GM10266 (cell line): ENCODE measurements at regions not wholly inside any gene's neighbourhood (a gene's known extent, or its start where the extent isn't known, plus 50 kb on each side); places are given as distances from the start of the nearest gene placed in this dataset.

Experiments used
- DNase-seq: peaks from one replicate; pipeline ENCODE4 v3.0.0; 2012; ENCODE audit errors: extremely low spot score
- TF ChIP-seq, protein P1 (sequence below): IDR thresholded peaks from 2 replicates; pipeline ENCODE4 v1.5.1; 2012; ENCODE audit warnings: mild to moderate bottlenecking, low read depth; ENCODE audit not compliant: control insufficient read depth, insufficient read depth; ENCODE audit errors: missing control alignments

DNA sequence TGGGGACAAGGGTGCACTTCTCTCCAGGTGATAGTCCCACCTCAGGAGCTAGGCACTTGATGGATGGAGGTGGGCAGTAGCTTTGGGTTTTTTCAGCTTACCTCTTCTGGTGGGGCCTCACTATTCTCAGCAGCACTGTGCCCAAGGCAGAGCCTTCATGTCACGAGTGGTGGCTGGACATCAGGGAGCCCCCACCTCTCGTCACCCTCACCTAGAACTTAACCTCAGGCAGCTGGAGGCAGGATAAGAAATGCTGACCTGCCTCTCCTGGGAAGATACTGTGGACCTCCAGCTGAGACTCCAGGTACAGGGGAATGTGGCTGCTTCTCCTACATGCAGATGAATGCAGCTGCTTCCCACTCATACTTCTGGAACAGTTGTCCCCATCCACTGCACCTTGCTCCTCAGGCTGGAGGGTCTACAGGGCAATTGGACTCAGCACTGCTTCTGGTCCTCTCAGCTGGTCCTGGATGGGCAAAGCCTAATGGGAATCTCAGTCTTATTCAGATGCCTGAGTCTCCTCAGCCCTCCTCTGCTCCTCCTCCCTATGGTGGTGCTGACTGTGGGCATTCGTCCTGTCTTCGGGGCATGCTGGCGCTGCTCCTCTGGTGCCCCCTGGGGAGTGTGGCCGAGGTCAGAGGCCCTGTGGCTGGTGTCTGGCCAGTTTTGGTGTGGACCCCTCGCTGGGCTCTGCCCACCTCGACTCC, 129.9 kb downstream of the KLF13 start:
- no peak for DNase-seq
- TF ChIP-seq, protein P1, sequence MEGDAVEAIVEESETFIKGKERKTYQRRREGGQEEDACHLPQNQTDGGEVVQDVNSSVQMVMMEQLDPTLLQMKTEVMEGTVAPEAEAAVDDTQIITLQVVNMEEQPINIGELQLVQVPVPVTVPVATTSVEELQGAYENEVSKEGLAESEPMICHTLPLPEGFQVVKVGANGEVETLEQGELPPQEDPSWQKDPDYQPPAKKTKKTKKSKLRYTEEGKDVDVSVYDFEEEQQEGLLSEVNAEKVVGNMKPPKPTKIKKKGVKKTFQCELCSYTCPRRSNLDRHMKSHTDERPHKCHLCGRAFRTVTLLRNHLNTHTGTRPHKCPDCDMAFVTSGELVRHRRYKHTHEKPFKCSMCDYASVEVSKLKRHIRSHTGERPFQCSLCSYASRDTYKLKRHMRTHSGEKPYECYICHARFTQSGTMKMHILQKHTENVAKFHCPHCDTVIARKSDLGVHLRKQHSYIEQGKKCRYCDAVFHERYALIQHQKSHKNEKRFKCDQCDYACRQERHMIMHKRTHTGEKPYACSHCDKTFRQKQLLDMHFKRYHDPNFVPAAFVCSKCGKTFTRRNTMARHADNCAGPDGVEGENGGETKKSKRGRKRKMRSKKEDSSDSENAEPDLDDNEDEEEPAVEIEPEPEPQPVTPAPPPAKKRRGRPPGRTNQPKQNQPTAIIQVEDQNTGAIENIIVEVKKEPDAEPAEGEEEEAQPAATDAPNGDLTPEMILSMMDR, result no peak

DNA sequence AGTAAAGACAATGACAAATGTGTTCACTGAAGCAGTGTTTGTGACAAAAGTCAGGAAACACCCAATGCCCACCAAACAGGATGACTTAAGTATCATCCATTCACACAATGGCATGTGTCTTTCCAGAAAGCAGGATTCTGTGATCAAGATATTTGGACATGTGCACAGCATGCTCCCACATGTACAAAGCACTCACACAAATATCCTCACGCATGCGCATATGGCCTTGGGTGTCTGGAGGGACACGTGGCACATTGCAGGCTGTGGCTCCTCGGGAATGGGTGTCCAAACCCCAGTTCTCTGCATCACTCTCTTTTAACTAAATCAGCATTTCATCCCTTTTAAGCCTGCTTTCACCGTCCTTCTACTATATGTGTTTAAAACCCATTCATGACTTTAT, 130.5 kb downstream of the KLF13 start:
- DNase-seq, result no peak
- TF ChIP-seq, protein P1, result no peak

DNA sequence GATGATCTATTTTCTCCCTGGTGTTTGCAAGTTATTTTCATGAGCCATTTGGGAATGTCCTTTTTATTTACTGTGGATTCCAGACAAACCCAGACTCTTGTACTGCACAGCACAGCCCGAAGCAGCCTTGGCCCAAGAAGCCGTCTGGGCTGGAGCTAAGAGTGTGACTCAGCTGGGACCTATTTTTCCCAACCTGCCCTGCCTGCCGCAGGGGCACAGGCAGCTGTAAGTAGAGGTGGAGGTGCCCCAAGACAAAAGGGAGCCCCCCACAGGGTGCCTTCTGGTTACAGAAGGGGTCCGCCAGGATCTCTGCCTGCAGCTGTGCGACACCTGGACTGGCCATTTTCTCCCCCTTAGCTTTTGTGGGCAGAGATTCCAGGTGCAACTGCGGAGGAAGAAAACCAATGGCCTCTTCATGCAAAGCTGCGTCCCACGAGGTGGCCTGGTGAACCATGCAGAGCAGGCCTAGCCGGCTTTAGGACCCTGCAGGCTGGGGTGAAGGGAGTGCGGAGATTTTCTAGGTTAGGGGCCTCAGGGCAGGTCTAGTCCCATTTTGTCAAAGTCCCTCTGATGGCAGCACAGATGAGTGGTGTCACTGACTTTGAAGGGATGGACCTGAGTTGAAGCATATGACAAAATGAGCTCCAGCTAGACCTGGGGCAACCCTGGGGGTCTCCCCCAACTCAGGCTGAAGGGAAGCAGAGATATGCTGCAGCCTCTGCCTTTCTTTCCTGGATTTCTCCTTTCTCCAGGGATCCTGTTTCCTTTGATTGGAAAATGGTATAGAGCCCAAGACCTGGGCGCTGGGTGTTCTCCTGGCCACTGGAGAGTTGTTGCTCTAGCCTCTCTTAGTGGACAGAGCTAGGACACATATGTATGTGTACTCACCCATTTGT, 131.2 kb downstream of the KLF13 start:
- TF ChIP-seq, protein P1, result no peak
- DNase-seq, result no peak

DNA sequence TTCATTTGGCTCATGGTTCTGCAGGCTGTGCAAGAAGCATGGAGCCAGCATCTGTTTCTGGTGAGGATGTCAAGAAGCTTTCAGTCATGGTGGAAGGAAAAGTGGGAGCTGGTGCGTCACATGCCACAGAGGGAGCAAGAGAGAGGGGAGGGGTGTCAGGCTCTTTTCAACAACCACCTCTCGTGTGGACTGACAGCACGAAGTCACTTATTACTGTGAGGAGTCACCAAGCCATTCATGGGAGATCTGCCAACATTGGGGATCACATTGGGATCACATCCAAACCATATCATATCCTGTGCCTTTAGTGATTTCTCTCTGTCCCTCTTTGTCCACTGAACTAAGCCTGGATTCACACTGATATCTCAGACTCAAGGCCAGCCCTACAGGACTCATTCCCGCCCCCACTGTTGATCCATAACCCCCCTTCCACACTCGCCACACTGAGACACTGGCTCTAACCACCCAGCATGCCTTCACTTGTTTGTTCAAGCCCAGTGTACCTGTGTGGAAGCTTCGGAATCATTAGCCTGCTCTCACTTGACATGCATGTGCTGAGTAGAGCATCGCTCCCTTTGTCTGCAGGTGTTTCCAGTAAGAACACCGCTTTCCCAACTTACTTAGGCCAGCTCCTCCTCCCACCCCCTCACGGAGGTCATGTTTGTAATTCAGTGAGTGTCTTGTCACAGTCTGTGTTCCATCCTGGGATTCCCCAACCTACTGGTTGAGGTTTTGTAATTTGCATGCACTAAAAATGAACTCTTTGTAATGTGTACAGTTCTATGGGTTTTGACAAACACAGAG, 132.2 kb downstream of the KLF13 start:
- TF ChIP-seq, protein P1, result no peak
- DNase-seq, result peak; percentile 84

DNA sequence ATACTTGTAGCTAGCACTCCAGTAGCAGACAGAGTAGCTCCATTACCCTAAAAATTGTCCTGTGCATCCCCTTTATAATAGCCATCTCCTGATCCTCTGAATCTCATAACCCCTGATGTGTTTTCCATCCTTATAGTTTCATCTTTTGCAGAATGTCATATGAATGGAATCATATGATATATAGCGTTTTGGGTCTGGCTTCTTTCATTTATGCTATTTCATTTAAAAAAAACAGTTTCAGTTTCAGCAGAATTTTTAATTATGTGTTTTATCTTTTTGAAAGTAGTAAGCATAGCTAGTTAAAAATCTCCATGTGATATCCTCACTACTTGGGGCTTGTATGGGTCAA, 132.7 kb downstream of the KLF13 start:
- TF ChIP-seq, protein P1, result no peak
- DNase-seq, result no peak

DNA sequence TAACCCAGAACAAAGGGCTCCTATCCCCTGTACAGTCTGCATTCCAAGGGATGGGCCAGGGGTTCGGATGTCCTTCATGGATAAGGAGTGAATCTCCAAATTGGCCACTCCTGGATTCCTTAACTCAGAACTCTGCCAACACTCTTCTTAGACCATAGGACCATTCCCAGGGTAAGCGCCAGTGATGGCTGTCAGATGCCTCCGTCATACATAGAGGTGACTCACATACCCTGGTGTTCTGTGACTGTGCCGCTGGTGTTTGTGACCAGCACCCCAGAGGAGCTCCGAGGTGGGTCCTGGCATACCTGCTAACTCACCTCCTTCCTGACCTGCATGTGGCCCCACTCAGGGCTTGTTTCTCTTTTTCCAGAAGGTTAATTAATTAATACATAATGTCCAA, 134.7 kb downstream of the KLF13 start:
- TF ChIP-seq, protein P1, result no peak
- no peak for DNase-seq
